ACHN (cell line): ENCODE measurements at regions not wholly inside any gene's neighbourhood (a gene's known extent, or its start where the extent isn't known, plus 50 kb on each side); places are given as distances from the start of the nearest gene placed in this dataset.

Source experiments
- DNase-seq: peaks from one replicate; pipeline ENCODE4 v3.0.0-alpha.2; 2015
- in situ Hi-C: cut with HindIII; loops from 2 replicates; pipeline ENCODE4 v1.10.0; 2017; ENCODE audit warnings: low sequenced_read_pairs, low pct_ligation_motif_present, low pct_unique_long_range_greater_than_20kb

- no peak for DNase-seq
Observed at GRCh38 chr5:31104775-31105174, 88.7 kb upstream of the CDH6 start.

GRCh38 chr5:31100781-31101310 lies 92.6 kb upstream of the CDH6 start:
- in situ Hi-C loops: no loop called here
- DNase-seq: no peak

More at GRCh38 chr5:31104775-31105174, 88.7 kb upstream of the CDH6 start:
- in situ Hi-C loops: no loop called here

GRCh38 chr5:31100047-31100575 lies 93.4 kb upstream of the CDH6 start:
- in situ Hi-C loops: no loop called here
- no peak for DNase-seq

GRCh38 chr5:31098811-31099210 lies 94.7 kb upstream of the CDH6 start:
- no peak for DNase-seq
- in situ Hi-C loops: no loop called here

- in situ Hi-C loops: no loop called here
- no peak for DNase-seq
Observed at GRCh38 chr5:31097851-31098250, 95.6 kb upstream of the CDH6 start.

GRCh38 chr5:31096238-31096865 lies 97.1 kb upstream of the CDH6 start:
- in situ Hi-C loops: no loop called here

GRCh38 chr5:31095796-31096195 lies 97.7 kb upstream of the CDH6 start:
- DNase-seq: no peak
- in situ Hi-C loops: no loop called here

More at GRCh38 chr5:31096238-31096865, 97.1 kb upstream of the CDH6 start:
- no peak for DNase-seq

GRCh38 chr5:31091501-31091900 lies 102.0 kb upstream of the CDH6 start:
- in situ Hi-C loops: no loop called here
- no peak for DNase-seq

- in situ Hi-C loops: no loop called here
- DNase-seq: no peak
Observed at GRCh38 chr5:31090467-31090866, 103.0 kb upstream of the CDH6 start.

- DNase-seq: no peak
- in situ Hi-C loops: no loop called here
Observed at GRCh38 chr5:31086839-31087415, 106.6 kb upstream of the CDH6 start.

- in situ Hi-C loops: no loop called here
- no peak for DNase-seq
Observed at GRCh38 chr5:31084871-31085270, 108.6 kb upstream of the CDH6 start.

GRCh38 chr5:31083364-31083763 lies 110.1 kb upstream of the CDH6 start:
- no peak for DNase-seq
- in situ Hi-C loops: no loop called here

GRCh38 chr5:31079668-31080067 lies 113.8 kb upstream of the CDH6 start:
- no peak for DNase-seq
- in situ Hi-C loops: no loop called here

- in situ Hi-C loops: no loop called here
Observed at GRCh38 chr5:31078956-31079355, 114.5 kb upstream of the CDH6 start.

GRCh38 chr5:31075981-31076380 lies 117.5 kb upstream of the CDH6 start:
- in situ Hi-C loops: no loop called here

More at GRCh38 chr5:31078956-31079355, 114.5 kb upstream of the CDH6 start:
- no peak for DNase-seq

GRCh38 chr5:31068287-31068686 lies 125.2 kb upstream of the CDH6 start:
- DNase-seq: no peak
- in situ Hi-C loops: no loop called here

More at GRCh38 chr5:31075981-31076380, 117.5 kb upstream of the CDH6 start:
- DNase-seq: no peak

- no peak for DNase-seq
- in situ Hi-C loops: no loop called here
Observed at GRCh38 chr5:31066655-31067328, 126.7 kb upstream of the CDH6 start.

GRCh38 chr5:31064215-31064614 lies 129.3 kb upstream of the CDH6 start:
- DNase-seq: no peak
- in situ Hi-C loops: no loop called here

- in situ Hi-C loops: no loop called here
- no peak for DNase-seq
Observed at GRCh38 chr5:31062902-31063580, 130.4 kb upstream of the CDH6 start.
